AG04449 (cell line): ENCODE measurements at regions not wholly inside any gene's neighbourhood (a gene's known extent, or its start where the extent isn't known, plus 50 kb on each side); places are given as distances from the start of the nearest gene placed in this dataset.

Experiments used
- CTCF ChIA-PET: fragments of 350-600 bp; formaldehyde crosslinking; extraction: SDS; loops from one replicate; lab custom pipeline; 2021; ENCODE audit warnings: antibody characterized with exemption; lab: Yijun Ruan, JAX
- POLR2A ChIA-PET: fragments of 400-600, 350-600 bp; formaldehyde crosslinking; extraction: SDS; loops from one replicate; lab custom pipeline; 2020; ENCODE audit warnings: antibody characterized with exemption, inconsistent platforms; lab: Yijun Ruan, JAX
- DNase-seq: peaks from one replicate; pipeline ENCODE4 v3.0.0-alpha.2; 2010; ENCODE audit warnings: low read depth, low spot score
- H3K4me3 ChIP-seq: 2 replicates; pipeline ENCODE4 v1.5.1; 2011; ENCODE audit warnings: low read depth, mild to moderate bottlenecking, control low read depth, low read length
- TF ChIP-seq, protein P1 (sequence below): IDR thresholded peaks from one replicate; pipeline ENCODE4 v1.5.1; 2011; ENCODE audit warnings: mild to moderate bottlenecking, moderate library complexity, low read length, control low read depth, inconsistent platforms; ENCODE audit not compliant: insufficient read depth; ENCODE audit errors: missing control alignments

DNA sequence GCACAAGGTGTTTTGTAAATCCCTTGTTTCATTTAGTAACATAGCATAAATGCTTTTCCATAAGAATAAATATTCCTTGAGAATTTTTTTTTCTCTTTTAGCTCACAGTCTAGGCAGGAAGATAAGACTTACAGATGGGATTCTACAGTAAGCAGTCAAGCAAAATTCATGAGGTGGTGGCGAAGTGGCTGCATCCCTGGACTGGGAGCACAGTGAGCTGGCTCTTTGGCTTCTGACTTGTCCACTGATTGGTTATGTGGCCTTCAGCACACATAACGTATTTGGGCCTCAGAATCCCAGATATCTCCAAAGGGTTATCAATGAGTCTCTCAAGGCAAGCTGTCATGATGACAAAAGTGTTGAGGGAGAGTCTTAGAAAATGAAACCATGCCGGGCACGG, 99.8 kb downstream of the EBNA1BP2 start:
- ChIA-PET POLR2A (no interaction called here), CTCF (interaction anchor here (1.0 to 11.2 kb wide), 25 partner anchors 11 to 494 kb away, joined by 3 to 927 read pairs (median 13); partner anchors contain the start of genes C1orf50 and P3H1)
- no peak overlapping the region for H3K4me3 ChIP-seq
- DNase-seq = no peak
- TF ChIP-seq, protein P1, sequence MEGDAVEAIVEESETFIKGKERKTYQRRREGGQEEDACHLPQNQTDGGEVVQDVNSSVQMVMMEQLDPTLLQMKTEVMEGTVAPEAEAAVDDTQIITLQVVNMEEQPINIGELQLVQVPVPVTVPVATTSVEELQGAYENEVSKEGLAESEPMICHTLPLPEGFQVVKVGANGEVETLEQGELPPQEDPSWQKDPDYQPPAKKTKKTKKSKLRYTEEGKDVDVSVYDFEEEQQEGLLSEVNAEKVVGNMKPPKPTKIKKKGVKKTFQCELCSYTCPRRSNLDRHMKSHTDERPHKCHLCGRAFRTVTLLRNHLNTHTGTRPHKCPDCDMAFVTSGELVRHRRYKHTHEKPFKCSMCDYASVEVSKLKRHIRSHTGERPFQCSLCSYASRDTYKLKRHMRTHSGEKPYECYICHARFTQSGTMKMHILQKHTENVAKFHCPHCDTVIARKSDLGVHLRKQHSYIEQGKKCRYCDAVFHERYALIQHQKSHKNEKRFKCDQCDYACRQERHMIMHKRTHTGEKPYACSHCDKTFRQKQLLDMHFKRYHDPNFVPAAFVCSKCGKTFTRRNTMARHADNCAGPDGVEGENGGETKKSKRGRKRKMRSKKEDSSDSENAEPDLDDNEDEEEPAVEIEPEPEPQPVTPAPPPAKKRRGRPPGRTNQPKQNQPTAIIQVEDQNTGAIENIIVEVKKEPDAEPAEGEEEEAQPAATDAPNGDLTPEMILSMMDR = no peak

DNA sequence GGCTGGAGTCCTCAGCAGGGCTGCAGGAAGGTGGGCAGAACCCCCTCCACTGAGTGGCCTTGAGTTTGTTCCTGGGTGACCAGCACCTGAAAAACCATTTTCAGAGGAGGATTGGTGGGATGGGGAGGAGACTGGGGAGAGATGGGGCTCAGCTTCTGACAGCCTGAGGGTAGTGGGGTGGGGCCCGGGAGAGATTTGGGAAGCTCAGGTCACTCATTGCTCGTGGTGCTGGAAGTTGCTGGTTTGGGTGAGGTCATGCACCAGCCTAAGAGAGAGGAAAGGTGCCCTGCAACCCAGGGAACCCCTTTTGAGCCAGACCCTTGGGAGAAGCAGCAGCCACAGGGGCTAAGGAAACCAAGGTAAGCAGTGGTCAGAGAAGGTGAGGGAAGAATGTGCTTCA, 100.8 kb downstream of the EBNA1BP2 start:
- TF ChIP-seq, protein P1 = no peak
- ChIA-PET POLR2A (no interaction called here), CTCF (interaction anchor here (1.0 to 11.2 kb wide), 9 partner anchors 10 to 493 kb away, joined by 3 to 927 read pairs (median 25); partner anchors contain the start of genes C1orf50 and P3H1)
- DNase-seq = no peak
- H3K4me3 ChIP-seq = no peak overlapping the region

DNA sequence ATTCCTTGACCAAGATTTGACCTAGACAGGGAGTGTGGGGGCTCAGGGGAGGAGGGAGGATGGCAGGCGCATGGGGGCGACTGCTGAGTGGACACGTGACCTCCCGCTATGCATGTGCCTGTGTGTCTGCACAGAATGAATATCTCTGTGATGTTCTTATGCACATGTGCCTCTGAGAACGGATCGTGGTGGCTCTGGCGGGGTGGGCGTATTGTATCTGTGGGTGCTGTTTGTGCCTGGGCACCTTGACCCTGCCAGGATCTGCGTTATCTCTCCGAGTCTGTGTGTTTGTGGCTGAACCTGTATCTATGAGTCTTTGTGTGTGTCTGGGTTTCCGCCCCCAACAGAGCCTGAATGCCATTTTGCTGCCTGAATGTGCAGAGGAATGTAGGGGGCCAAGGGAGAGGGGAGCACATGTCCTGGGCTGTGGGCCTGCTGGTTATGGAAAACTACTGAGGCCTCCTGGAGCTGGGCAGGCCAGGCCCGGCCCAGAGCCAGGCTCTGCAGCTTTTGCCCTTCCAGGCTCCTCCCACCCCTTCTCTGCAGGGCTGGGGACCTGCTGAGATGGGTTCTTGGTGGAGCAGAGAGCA, 102.5 kb downstream of the EBNA1BP2 start:
- CTCF ChIA-PET = interaction anchor here (0.7 to 11.2 kb wide), 6 partner anchors 8 to 491 kb away, joined by 3 to 927 read pairs (median 4); no protein-coding TSS in a partner anchor

DNA sequence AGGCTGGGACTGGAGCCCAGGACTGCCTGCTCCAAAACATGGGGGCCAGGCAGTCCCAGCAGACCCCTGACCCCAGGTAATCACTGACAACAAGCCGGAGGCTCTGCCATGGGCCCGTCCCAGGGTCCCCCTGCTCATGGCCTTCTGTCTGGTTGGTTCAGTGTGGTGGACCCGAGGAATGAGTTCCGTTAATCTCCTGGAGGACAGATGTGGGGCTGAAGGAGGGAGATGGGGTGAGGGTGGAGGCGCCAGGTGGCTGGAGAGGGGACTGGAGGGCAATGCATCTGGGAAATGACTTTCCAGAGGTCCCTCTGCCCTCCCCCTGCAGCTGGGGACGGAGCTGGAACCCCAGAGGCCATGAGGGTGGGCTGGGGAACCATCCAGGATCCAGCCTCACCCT, 103.2 kb downstream of the EBNA1BP2 start:
- TF ChIP-seq, protein P1 = no peak
- H3K4me3 ChIP-seq = no peak overlapping the region
- POLR2A ChIA-PET = no interaction called here
- no peak for DNase-seq
- CTCF ChIA-PET = interaction anchor here (0.7 to 11.2 kb wide), 2 partner anchors 8 to 149 kb away, joined by 3 to 927 read pairs; no protein-coding TSS in a partner anchor

More for the DNA sequence above, 102.5 kb downstream of the EBNA1BP2 start:
- no peak for DNase-seq
- TF ChIP-seq, protein P1 = no peak
- POLR2A ChIA-PET = no interaction called here
- no peak overlapping the region for H3K4me3 ChIP-seq

DNA sequence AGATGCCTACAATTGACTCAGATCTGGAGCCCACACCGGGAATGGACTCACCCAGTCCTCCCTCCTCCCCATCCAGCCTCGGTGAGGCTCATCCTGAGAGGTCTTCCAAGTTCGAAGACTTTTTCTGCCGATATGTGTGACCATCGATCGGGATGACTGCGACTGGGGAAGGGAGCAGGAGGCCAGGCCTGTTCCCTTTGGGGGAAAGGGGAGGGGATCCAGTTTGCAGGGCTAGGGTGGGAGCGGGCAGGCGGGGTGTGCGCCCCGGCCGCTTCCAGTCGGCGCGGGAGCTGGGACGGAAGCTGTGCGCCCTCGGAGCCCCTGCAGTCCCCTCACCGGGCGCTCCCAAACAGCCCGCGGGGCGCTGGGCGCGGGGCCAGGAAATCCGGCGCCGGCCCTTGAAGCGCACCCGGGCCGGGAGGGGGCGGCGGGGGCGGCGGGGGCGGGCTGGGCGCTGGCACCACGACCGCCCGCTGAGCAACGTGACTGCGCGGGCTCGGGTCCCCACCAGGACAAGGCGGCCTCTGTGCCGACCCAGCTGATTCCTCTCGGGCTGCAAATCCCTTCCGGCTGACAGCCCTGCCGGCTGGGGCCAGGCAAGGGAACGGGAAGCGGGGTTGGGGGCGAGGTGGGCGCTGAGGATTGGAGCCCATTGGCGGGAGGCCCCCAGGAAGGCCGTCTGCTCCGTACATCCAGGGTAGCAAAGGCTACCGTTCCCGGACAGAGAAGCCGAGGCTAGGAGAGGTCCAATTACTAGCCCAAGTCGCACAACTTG, 103.9 kb downstream of the EBNA1BP2 start:
- ChIA-PET POLR2A (no interaction called here), CTCF (interaction anchor here (11.2 kb wide), 1 partner anchor 148 kb away, joined by 927 read pairs; no protein-coding TSS in a partner anchor)
- H3K4me3 ChIP-seq = peak overlapping the region; percentile 25
- DNase-seq = no peak
- TF ChIP-seq, protein P1 = no peak

DNA sequence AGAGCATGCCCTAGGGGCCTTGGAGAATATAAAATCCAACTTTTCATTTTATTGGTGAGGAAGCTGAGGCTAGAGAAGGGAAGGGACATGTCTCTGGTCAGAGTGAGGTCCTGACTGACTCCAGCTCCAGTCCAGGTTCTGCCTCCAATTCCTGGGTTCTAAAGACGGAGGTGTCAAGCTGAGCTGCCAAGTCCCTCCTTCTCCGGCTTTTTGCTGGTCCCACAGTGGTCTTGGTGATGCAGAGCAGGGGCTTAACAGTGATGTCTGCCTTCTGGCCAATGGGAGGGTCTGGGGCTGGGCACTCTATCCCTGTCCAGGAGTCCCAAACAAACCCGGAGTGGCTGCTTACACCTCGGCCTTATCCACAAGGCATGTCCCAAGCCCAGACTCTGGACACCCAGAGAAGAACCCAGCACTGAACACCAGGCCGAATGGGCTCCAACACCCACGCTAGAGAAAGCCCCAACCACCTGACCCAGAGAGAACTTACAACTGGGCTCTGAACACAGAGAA, 104.8 kb downstream of the EBNA1BP2 start:
- no peak for DNase-seq
- ChIA-PET CTCF (interaction anchor here (3.7 kb wide), 1 partner anchor 154 kb away, joined by 16 read pairs; no protein-coding TSS in a partner anchor), POLR2A (no interaction called here)
- H3K4me3 ChIP-seq = no peak overlapping the region
- TF ChIP-seq, protein P1 = no peak
